Kidney epithelial cell (primary cell): ENCODE measurements at regions not wholly inside any gene's neighbourhood (a gene's known extent, or its start where the extent isn't known, plus 50 kb on each side); places are given as distances from the start of the nearest gene placed in this dataset.

Experiments
- DNase-seq: peaks from one replicate; pipeline ENCODE4 v3.0.0-alpha.2; 2010; ENCODE audit warnings: low read depth
- H3K27me3 ChIP-seq: 2 replicates; pipeline ENCODE4 v1.6.0; 2011; ENCODE audit warnings: low read length; ENCODE audit not compliant: control insufficient read depth, insufficient read depth
- H3K36me3 ChIP-seq: 2 replicates; pipeline ENCODE4 v1.5.1; 2011; ENCODE audit warnings: low read length; ENCODE audit not compliant: control insufficient read depth, insufficient read depth
- H3K4me3 ChIP-seq: 2 replicates; pipeline ENCODE4 v1.5.1; 2011; ENCODE audit warnings: low read depth, mild to moderate bottlenecking, control low read depth, low read length
- CTCF ChIP-seq: IDR thresholded peaks from 2 replicates; pipeline ENCODE4 v1.5.1; 2011; ENCODE audit warnings: mild to moderate bottlenecking, moderate library complexity, low read length, control low read depth, inconsistent platforms; ENCODE audit not compliant: insufficient read depth, poor library complexity, severe bottlenecking

DNA sequence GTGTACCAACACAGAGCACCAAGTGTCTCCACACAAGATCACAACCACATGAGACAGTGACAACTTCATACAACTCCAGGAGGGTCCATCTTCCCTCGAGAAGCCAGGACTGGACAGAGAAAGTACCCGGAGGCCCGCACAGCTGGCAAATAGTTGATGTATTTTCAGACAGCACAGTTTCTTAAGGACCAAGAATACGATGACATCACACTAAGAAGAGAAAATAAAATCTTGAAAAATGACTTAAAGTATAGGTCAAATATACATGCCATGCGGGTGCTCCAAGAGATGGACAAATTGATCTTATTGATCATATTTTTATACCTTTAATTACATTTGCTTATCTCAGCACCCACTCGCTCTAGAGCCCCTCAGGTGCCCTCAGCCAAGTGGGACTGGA lies 145.5 kb downstream of the RNASET2 start:
- no peak for TF ChIP-seq CTCF
- no peaks in the 10 kb centered on the region for H3K36me3 ChIP-seq
- no peak for DNase-seq
- H3K4me3 ChIP-seq = no peak overlapping the region
- no peaks in the 10 kb centered on the region for H3K27me3 ChIP-seq

DNA sequence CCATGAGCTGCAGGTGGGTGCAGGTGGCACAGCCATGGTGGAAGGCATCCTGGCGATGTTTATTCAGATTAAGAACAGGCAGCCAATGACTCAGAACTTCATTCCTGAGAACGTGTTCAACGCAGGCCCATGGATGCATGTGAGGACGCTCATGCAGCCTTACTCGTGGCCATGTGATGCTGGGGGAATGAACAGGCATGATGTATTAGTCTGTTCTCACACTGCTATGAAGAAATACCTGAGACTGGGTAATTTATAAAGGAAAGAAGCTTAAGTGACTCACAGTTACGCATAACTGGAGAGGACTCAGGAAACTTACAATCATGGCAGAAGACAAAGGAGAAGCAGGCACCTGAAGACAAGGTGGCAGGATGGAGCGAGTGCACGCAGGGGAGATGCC lies 146.6 kb downstream of the RNASET2 start:
- TF ChIP-seq CTCF = no peak
- no peak overlapping the region for H3K4me3 ChIP-seq
- H3K27me3 ChIP-seq = no peaks in the 10 kb centered on the region
- DNase-seq = no peak
- no peaks in the 10 kb centered on the region for H3K36me3 ChIP-seq

GRCh38 chr6:166806962-166807757 lies 149.2 kb downstream of the RNASET2 start:
- no peak for TF ChIP-seq CTCF
- no peak for DNase-seq
- Histone ChIP-seq H3K36me3 (no peaks in the 10 kb centered on the region), H3K27me3 (no peaks in the 10 kb centered on the region), H3K4me3 (no peak overlapping the region)

- Histone ChIP-seq H3K27me3 (no peaks in the 10 kb centered on the region), H3K36me3 (no peaks in the 10 kb centered on the region), H3K4me3 (no peak overlapping the region)
- DNase-seq = no peak
- TF ChIP-seq CTCF = no peak
Observed at GRCh38 chr6:166806217-166806838, 150.0 kb downstream of the RNASET2 start.

GRCh38 chr6:166803471-166803870 lies 152.9 kb downstream of the RNASET2 start:
- H3K4me3 ChIP-seq = no peak overlapping the region
- no peak for DNase-seq
- no peaks in the 10 kb centered on the region for H3K36me3 ChIP-seq
- TF ChIP-seq CTCF = no peak
- H3K27me3 ChIP-seq = no peaks in the 10 kb centered on the region
